Lower leg skin (tissue), 3 donors: ENCODE measurements at regions not wholly inside any gene's neighbourhood (a gene's known extent, or its start where the extent isn't known, plus 50 kb on each side); places are given as distances from the start of the nearest gene placed in this dataset.

Experiments
- POLR2A ChIP-seq, 2 donors: fragments of 450-650 bp; IDR thresholded peaks; one replicate each; pipeline ENCODE4 v1.6.1; 2016 to 2017; ENCODE audit warnings: antibody characterized with exemption in 2 of 2, mild to moderate bottlenecking in 1 of 2, moderate library complexity in 1 of 2
- TF ChIP-seq, protein P1 (sequence below), 3 donors: fragments of 450-650 bp; IDR thresholded peaks; one replicate each; pipeline ENCODE4 v1.5.1; 2016; ENCODE audit warnings: antibody characterized with exemption in 3 of 3, mild to moderate bottlenecking in 3 of 3, moderate library complexity in 2 of 3

DNA sequence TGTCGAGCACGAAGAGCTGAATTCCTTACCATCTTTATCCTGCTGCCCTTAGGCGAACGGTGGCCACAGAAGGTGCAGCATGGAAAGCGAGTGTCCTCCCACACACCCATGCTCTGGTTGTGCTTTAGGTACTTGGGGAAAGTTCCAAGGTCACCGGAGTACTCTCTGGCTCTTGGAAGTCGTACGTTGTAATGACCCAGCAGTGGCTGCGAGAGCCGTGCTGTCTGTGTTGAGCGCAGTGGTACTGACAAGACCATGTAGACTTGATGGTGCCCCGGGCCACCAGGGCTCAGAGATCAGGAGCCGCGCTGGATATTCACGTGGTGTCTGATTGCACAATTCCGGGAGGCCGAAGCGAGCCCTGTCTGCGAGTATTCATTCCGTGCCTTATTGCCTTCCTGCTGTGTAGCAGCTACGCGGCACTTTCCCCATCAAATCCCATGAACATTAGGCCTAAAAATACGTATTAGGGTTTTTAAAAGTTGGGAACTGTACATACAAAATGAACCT, 222.0 kb downstream of the ZNF516 start:
- TF ChIP-seq, protein P1, sequence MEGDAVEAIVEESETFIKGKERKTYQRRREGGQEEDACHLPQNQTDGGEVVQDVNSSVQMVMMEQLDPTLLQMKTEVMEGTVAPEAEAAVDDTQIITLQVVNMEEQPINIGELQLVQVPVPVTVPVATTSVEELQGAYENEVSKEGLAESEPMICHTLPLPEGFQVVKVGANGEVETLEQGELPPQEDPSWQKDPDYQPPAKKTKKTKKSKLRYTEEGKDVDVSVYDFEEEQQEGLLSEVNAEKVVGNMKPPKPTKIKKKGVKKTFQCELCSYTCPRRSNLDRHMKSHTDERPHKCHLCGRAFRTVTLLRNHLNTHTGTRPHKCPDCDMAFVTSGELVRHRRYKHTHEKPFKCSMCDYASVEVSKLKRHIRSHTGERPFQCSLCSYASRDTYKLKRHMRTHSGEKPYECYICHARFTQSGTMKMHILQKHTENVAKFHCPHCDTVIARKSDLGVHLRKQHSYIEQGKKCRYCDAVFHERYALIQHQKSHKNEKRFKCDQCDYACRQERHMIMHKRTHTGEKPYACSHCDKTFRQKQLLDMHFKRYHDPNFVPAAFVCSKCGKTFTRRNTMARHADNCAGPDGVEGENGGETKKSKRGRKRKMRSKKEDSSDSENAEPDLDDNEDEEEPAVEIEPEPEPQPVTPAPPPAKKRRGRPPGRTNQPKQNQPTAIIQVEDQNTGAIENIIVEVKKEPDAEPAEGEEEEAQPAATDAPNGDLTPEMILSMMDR (IDR thresholded peaks at IDR 0.05): no peak
- TF ChIP-seq POLR2A (IDR thresholded peaks at IDR 0.05): no peak
